ENCODE measurements at regions not wholly inside any gene's neighbourhood (a gene's known extent, or its start where the extent isn't known, plus 50 kb on each side); places are given as distances from the start of the nearest gene placed in this dataset.

GRCh38 chr12:115740586-115741155, 536.8 kb downstream of the MED13L start:
- DNase-seq, result no peak
- POLR2A ChIA-PET, result no interaction called here
- CTCF ChIA-PET, result interaction anchor here (0.6 to 0.8 kb wide), 2 partner anchors 177 to 969 kb away, joined by 3 read pairs; no protein-coding TSS in a partner anchor
- Mint-ChIP-seq H3K27ac (no peak overlapping the region), H3K4me1 (ENCODE audit: low read depth) (no peaks in the 10 kb centered on the region), H3K36me3 (ENCODE audit: low read depth) (no peaks in the 10 kb centered on the region), H3K27me3 (no peaks in the 10 kb centered on the region), H3K4me3 (no peak overlapping the region), H3K9me3 (no peaks in the 10 kb centered on the region)
- ATAC-seq, result no peak
- TF ChIP-seq CTCF (IDR thresholded peaks at IDR 0.05), result no peak
- intact Hi-C loops (cut with micrococcal nuclease), result no loop called here

GRCh38 chr12:115737895-115738294, 539.6 kb downstream of the MED13L start:
- Mint-ChIP-seq H3K4me3 (no peak overlapping the region), H3K4me1 (ENCODE audit: low read depth) (no peaks in the 10 kb centered on the region), H3K27ac (no peak overlapping the region), H3K36me3 (ENCODE audit: low read depth) (no peaks in the 10 kb centered on the region), H3K27me3 (no peaks in the 10 kb centered on the region), H3K9me3 (no peaks in the 10 kb centered on the region)
- POLR2A ChIA-PET, result no interaction called here
- intact Hi-C loops (cut with micrococcal nuclease), result no loop called here
- ATAC-seq (no peak), DNase-seq (no peak)
- CTCF ChIA-PET, result no interaction called here
- no peak for TF ChIP-seq CTCF (IDR thresholded peaks at IDR 0.05)

- Mint-ChIP-seq H3K9me3 (peaks cover under 1% of the 10 kb centered on the region), H3K27ac (no peak overlapping the region), H3K36me3 (ENCODE audit: low read depth) (no peaks in the 10 kb centered on the region), H3K4me1 (ENCODE audit: low read depth) (no peaks in the 10 kb centered on the region), H3K4me3 (no peak overlapping the region), H3K27me3 (no peaks in the 10 kb centered on the region)
- CTCF ChIA-PET, result no interaction called here
- no peak for TF ChIP-seq CTCF (IDR thresholded peaks at IDR 0.05)
- POLR2A ChIA-PET, result interaction anchor here (0.6 kb wide), 1 partner anchor 17 kb away, joined by 4 read pairs; no protein-coding TSS in a partner anchor
- DNase-seq (no peak), ATAC-seq (no peak)
- intact Hi-C loops (cut with micrococcal nuclease), result no loop called here
Observed at GRCh38 chr12:115736360-115736759, 541.1 kb downstream of the MED13L start.

GRCh38 chr12:115730975-115731541, 546.4 kb downstream of the MED13L start:
- CTCF ChIA-PET, result no interaction called here
- no peaks in the 10 kb centered on the region for H3K36me3 Mint-ChIP-seq (ENCODE audit: low read depth)
- H3K4me3 Mint-ChIP-seq, result no peak overlapping the region
- ATAC-seq (no peak), DNase-seq (no peak)
- no peak for TF ChIP-seq CTCF (IDR thresholded peaks at IDR 0.05)
- H3K4me1 Mint-ChIP-seq (ENCODE audit: low read depth), result no peaks in the 10 kb centered on the region
- POLR2A ChIA-PET, result no interaction called here
- intact Hi-C loops (cut with micrococcal nuclease), result no loop called here
- no peak overlapping the region for H3K27ac Mint-ChIP-seq
- peaks cover 2% of the 10 kb centered on the region for H3K9me3 Mint-ChIP-seq
- H3K27me3 Mint-ChIP-seq, result no peaks in the 10 kb centered on the region

- no peak overlapping the region for H3K27ac Mint-ChIP-seq
- H3K9me3 Mint-ChIP-seq, result peaks cover 2% of the 10 kb centered on the region
- no peak for TF ChIP-seq CTCF (IDR thresholded peaks at IDR 0.05)
- H3K4me1 Mint-ChIP-seq (ENCODE audit: low read depth), result no peaks in the 10 kb centered on the region
- no peak overlapping the region for H3K4me3 Mint-ChIP-seq
- no peak for DNase-seq
- POLR2A ChIA-PET, result no interaction called here
- no peaks in the 10 kb centered on the region for H3K36me3 Mint-ChIP-seq (ENCODE audit: low read depth)
- CTCF ChIA-PET, result no interaction called here
- intact Hi-C loops (cut with micrococcal nuclease), result no loop called here
- H3K27me3 Mint-ChIP-seq, result no peaks in the 10 kb centered on the region
- ATAC-seq, result no peak
Observed at GRCh38 chr12:115726691-115727090, 550.8 kb downstream of the MED13L start.

Data from activated CD8-positive, alpha-beta T cell treated with anti-CD3 and anti-CD28 coated beads for 36 hours (primary cell).